ENCODE measurements at regions not wholly inside any gene's neighbourhood (a gene's known extent, or its start where the extent isn't known, plus 50 kb on each side); places are given as distances from the start of the nearest gene placed in this dataset.
A peak's percentile ranks its signal among the peaks of the same experiment; 100 is the strongest.

- Histone ChIP-seq H2AK5ac (ENCODE audit: insufficient read length, low read length) (no peak overlapping the region), H4K20me1 (ENCODE audit: control insufficient read depth, insufficient read depth, insufficient read length) (no peaks in the 10 kb centered on the region), H3K14ac (ENCODE audit: insufficient read depth, low read length) (no peak overlapping the region), H3K18ac (ENCODE audit: insufficient read length, low read depth, low read length) (no peak overlapping the region), H2BK15ac (ENCODE audit: low read depth, low read length) (no peak overlapping the region), H4K5ac (ENCODE audit: insufficient read length, low read depth, low read length) (no peak overlapping the region), H3K27ac (ENCODE audit: insufficient read length, low read depth, low read length) (no peak overlapping the region), H2BK120ac (ENCODE audit: low read depth, low read length, poor library complexity, severe bottlenecking) (no peak overlapping the region), H3K9me3 (ENCODE audit: control insufficient read depth, low read depth, low read length) (no peaks in the 10 kb centered on the region), H3K79me1 (ENCODE audit: insufficient read depth, low read depth, low read length, poor library complexity, severe bottlenecking) (no peaks in the 10 kb centered on the region), H2AFZ (ENCODE audit: low read length) (no peak overlapping the region), H3K4me2 (ENCODE audit: insufficient read depth, insufficient read length, low read length) (no peak overlapping the region), H4K8ac (replicated peaks; ENCODE audit: insufficient read length, low read depth, low read length) (no peak overlapping the region), H3K23ac (ENCODE audit: insufficient read length, low read depth, low read length) (no peak overlapping the region), H4K91ac (ENCODE audit: insufficient read length, low read depth, low read length) (no peak overlapping the region), H3K27me3 (ENCODE audit: insufficient read depth, low read length) (no peaks in the 10 kb centered on the region), H3K4ac (ENCODE audit: low read depth, low read length) (no peak overlapping the region), H3K23me2 (ENCODE audit: insufficient read length, low read depth, low read length, poor library complexity, severe bottlenecking) (no peaks in the 10 kb centered on the region), H3T11ph (ENCODE audit: low read length) (no peak overlapping the region), H3K9ac (ENCODE audit: extremely low read depth, insufficient read length, low read length) (no peak overlapping the region), H3K56ac (ENCODE audit: insufficient read length, low read depth, low read length) (no peak overlapping the region), H3K79me2 (ENCODE audit: insufficient read depth, low read length) (no peaks in the 10 kb centered on the region), H2BK20ac (ENCODE audit: low read depth, low read length, poor library complexity, severe bottlenecking) (no peak overlapping the region), H3K4me1 (ENCODE audit: insufficient read depth, low read length) (peaks cover 4% of the 10 kb centered on the region), H2BK5ac (ENCODE audit: insufficient read length, low read length) (no peak overlapping the region), H2BK12ac (ENCODE audit: insufficient read length, low read depth, low read length) (no peak overlapping the region)
- no CpG with 5 or more reads among the region's 8 CpGs for WGBS (ENCODE audit: extremely low coverage, insufficient read length, low lambda C conversion rate)
- TF ChIP-seq CTCF (conservative IDR thresholded peaks at IDR 0.05), result no peak
- H3K4me1 Mint-ChIP-seq, result peaks cover 29 to 37% of the 10 kb centered on the region in 2 experiments
- no peaks in the 10 kb centered on the region for H3K36me3 Mint-ChIP-seq (ENCODE audit: insufficient read depth in 1 of 3, low read depth in 3 of 3)
- no peaks in the 10 kb centered on the region for H3K9me3 Mint-ChIP-seq
- H3K27ac Mint-ChIP-seq, result peak overlapping the region in 1 of 3 experiments; percentile 72; a peak in 1 of 7 replicates
- no peak for DNase-seq
- no peak overlapping the region for H3K4me3 Mint-ChIP-seq
- H3K27me3 Mint-ChIP-seq (ENCODE audit: low read depth), result peaks cover 29% of the 10 kb centered on the region
Measured at GRCh38 chr15:70264738-70265465, 167.2 kb upstream of the TLE3 start.
